ENCODE measurements at regions not wholly inside any gene's neighbourhood (a gene's known extent, or its start where the extent isn't known, plus 50 kb on each side); places are given as distances from the start of the nearest gene placed in this dataset.

- TF ChIP-seq POLR2A (IDR thresholded peaks at IDR 0.05) (no peak), CTCF (IDR thresholded peaks at IDR 0.05) (no peak)
Observed at GRCh38 chr19:28612275-28612769, 600.6 kb downstream of the UQCRFS1 start.
